K562 (cell line): ENCODE measurements at regions not wholly inside any gene's neighbourhood (a gene's known extent, or its start where the extent isn't known, plus 50 kb on each side); places are given as distances from the start of the nearest gene placed in this dataset.

Experiments
- ATAC-seq: fragments of 200-7000 bp; cut with Tn5 transposase; 3 replicates; pipeline ENCODE4 v1.9.1; 2020; ENCODE audit warnings: moderate library complexity
- BruUV-seq: library from RNA; stranded (reverse); fragments of 400-500 nt; replicated peaks from 2 replicates; lab custom pipeline; 2021; lab: Mats Ljungman, UMichigan
- CTCF ChIA-PET: fragments of 300-600 bp; formaldehyde crosslinking; extraction: SDS; loops from one replicate; lab custom pipeline; 2021; ENCODE audit warnings: low intra/inter-chr PET ratio; lab: Yijun Ruan, JAX
- POLR2A ChIA-PET: fragments of 300-600, 350-650 bp; sonication (Branson Sonifier 250); formaldehyde crosslinking; extraction: SDS; loops from one replicate; lab custom pipeline; 2021; ENCODE audit warnings: antibody characterized with exemption, inconsistent platforms; lab: Yijun Ruan, JAX
- DNase-seq, 4 experiments: peaks; one replicate each; pipeline versions ENCODE4 v3.0.0 to v3.0.0-alpha.2; 2011 to 2018; ENCODE audit warnings: low spot score in 3 of 4, mixed read lengths in 3 of 4; ENCODE audit errors: extremely low read depth in 1 of 4
- FAIRE-seq: peaks from 2 replicates; lab custom pipeline; 2011; peaks lifted over from hg19 to GRCh38; lab: Jason Lieb, UNC
- H2AFZ ChIP-seq: 2 replicates; pipeline ENCODE4 v1.6.0; 2011; ENCODE audit warnings: low read depth, low read length, control low read depth, inconsistent platforms
- H3K27ac ChIP-seq: fragments of 200-600 bp; 3 replicates; pipeline ENCODE4 v1.8.0; 2011; ENCODE audit warnings: low read depth, mild to moderate bottlenecking, control low read depth, inconsistent platforms, low read length, moderate library complexity, mixed read lengths; ENCODE audit errors: extremely low read depth
- H3K27me3 ChIP-seq, 2 experiments: fragments of 300-600 bp in 1 of 2; 2 replicates in 1 of 2; 3 replicates in 1 of 2; pipeline versions ENCODE4 v1.6.0 to v1.8.0; 2011; ENCODE audit warnings: inconsistent platforms in 2 of 2, low read length in 2 of 2, mild to moderate bottlenecking in 1 of 2, mixed read lengths in 1 of 2, moderate library complexity in 1 of 2; ENCODE audit not compliant: control insufficient read depth in 2 of 2, insufficient read depth in 2 of 2
- H3K36me3 ChIP-seq: fragments of 300-600 bp; 3 replicates; pipeline ENCODE4 v1.8.0; 2011; ENCODE audit warnings: mild to moderate bottlenecking, low read length, inconsistent platforms; ENCODE audit not compliant: control insufficient read depth, insufficient read depth
- H3K4me1 ChIP-seq, 2 experiments: fragments of 200-600 bp in 1 of 2; replicated peaks in 1 of 2; 2 replicates in 1 of 2; 3 replicates in 1 of 2; pipeline versions ENCODE4 v1.5.1 to v1.8.0; 2011; ENCODE audit warnings: inconsistent platforms in 2 of 2, low read length in 2 of 2, mild to moderate bottlenecking in 1 of 2, mixed read lengths in 1 of 2, moderate library complexity in 1 of 2; ENCODE audit not compliant: control insufficient read depth in 2 of 2, insufficient read depth in 2 of 2
- H3K4me2 ChIP-seq: 2 replicates; pipeline ENCODE4 v1.6.1; 2011; ENCODE audit warnings: low read length, control low read depth, inconsistent platforms, mixed read lengths; ENCODE audit not compliant: insufficient read depth
- H3K4me3 ChIP-seq: fragments of 200-600 bp; sonication (generic), shearing (Covaris generic); 2 replicates; pipeline ENCODE4 v1.5.1; 2016; ENCODE audit warnings: control low read depth, inconsistent platforms
- H3K79me2 ChIP-seq: fragments of 200-600 bp; 3 replicates; pipeline ENCODE4 v1.8.0; 2011; ENCODE audit warnings: low read length, inconsistent platforms; ENCODE audit not compliant: control insufficient read depth, insufficient read depth
- H3K9ac ChIP-seq, 2 experiments: 2 replicates each; pipeline versions ENCODE4 v1.6.0 to v1.6.1; 2011; ENCODE audit warnings: low read depth in 2 of 2, low read length in 2 of 2, control low read depth in 1 of 2, inconsistent platforms in 1 of 2, mild to moderate bottlenecking in 1 of 2, mixed read lengths in 1 of 2; ENCODE audit not compliant: insufficient read depth in 1 of 2
- H3K9me1 ChIP-seq: one replicate; pipeline ENCODE4 v1.6.0; 2011; ENCODE audit warnings: inconsistent platforms, mild to moderate bottlenecking, low read length, moderate library complexity; ENCODE audit not compliant: control insufficient read depth, insufficient read depth
- H3K9me3 ChIP-seq: replicated peaks from 2 replicates; pipeline ENCODE4 v1.5.1; 2011; ENCODE audit warnings: low read depth, low read length, inconsistent platforms; ENCODE audit not compliant: control insufficient read depth, insufficient read depth
- H4K20me1 ChIP-seq: replicated peaks from 2 replicates; pipeline ENCODE4 v1.6.1; 2011; ENCODE audit warnings: low read length, inconsistent platforms, mixed read lengths; ENCODE audit not compliant: control insufficient read depth, insufficient read depth
- DIDO1 ChIP-seq: fragments of 450-650 bp; IDR thresholded peaks from 2 replicates; pipeline ENCODE4 v1.6.1; 2016; ENCODE audit warnings: low read depth, missing biosample characterization, missing genetic modification characterization
- EZH2 ChIP-seq: IDR thresholded peaks from 2 replicates; pipeline ENCODE4 v1.6.1; 2012; ENCODE audit warnings: low read depth, mild to moderate bottlenecking, inconsistent platforms, low read length, borderline replicate concordance
- MEF2A ChIP-seq: IDR thresholded peaks from 2 replicates; pipeline ENCODE4 v1.6.1; 2011; ENCODE audit warnings: low read depth, mild to moderate bottlenecking, low read length, moderate library complexity; ENCODE audit not compliant: control insufficient read depth
- NCOA1 ChIP-seq: fragments of 450-650 bp; IDR thresholded peaks from 2 replicates; pipeline ENCODE4 v1.6.1; 2016; ENCODE audit warnings: low read depth
- NFXL1 ChIP-seq: fragments of 450-650 bp; formaldehyde crosslinking; IDR thresholded peaks from 2 replicates; pipeline ENCODE4 v1.4.0; 2021; ENCODE audit warnings: mild to moderate bottlenecking
- PHTF2 ChIP-seq: fragments of 250-450 bp; sonication (Bioruptor Pico); IDR thresholded peaks from 2 replicates; pipeline ENCODE4 v1.5.0; 2021; ENCODE audit warnings: mild to moderate bottlenecking
- SIN3B ChIP-seq: fragments of 450-650 bp; IDR thresholded peaks from 2 replicates; pipeline ENCODE4 v1.6.1; 2017; ENCODE audit warnings: low read depth, mild to moderate bottlenecking, moderate library complexity
- SMARCC2 ChIP-seq: fragments of 450-650 bp; IDR thresholded peaks from 2 replicates; pipeline ENCODE4 v1.6.1; 2017; ENCODE audit warnings: antibody characterized with exemption, moderate library complexity, mild to moderate bottlenecking, low read depth
- ZBTB43 ChIP-seq: sonication (generic); formaldehyde crosslinking; IDR thresholded peaks from 2 replicates; pipeline ENCODE4 v1.8.0; 2023; ENCODE audit warnings: mild to moderate bottlenecking, missing genetic modification reagents
- ZBTB8A ChIP-seq: fragments of 450-650 bp; IDR thresholded peaks from 2 replicates; pipeline ENCODE4 v1.6.1; 2018; ENCODE audit warnings: mild to moderate bottlenecking, moderate library complexity; ENCODE audit not compliant: partially characterized antibody
- ZNF12 ChIP-seq: sonication (generic); formaldehyde crosslinking; IDR thresholded peaks from 2 replicates; pipeline ENCODE4 v1.4.0; 2020; ENCODE audit warnings: mild to moderate bottlenecking, missing genetic modification reagents
- ZNF354B ChIP-seq: fragments of 250-450 bp; sonication (Bioruptor Pico); IDR thresholded peaks from 2 replicates; pipeline ENCODE4 v1.4.0; 2020
- WGBS: fragments of 100-300 bp; shearing (Covaris generic); methylation state at CpG from one replicate; pipeline ENCODE4 v1.1.6; 2016; ENCODE audit warnings: low coverage, mixed read lengths; ENCODE audit not compliant: insufficient coverage; ENCODE audit errors: missing lambda C conversion rate; 5-methylcytosine and 5-hydroxymethylcytosine counted together
- in situ Hi-C: fragments of 300-500 bp; cut with MboI; formaldehyde crosslinking; loops from 4 replicates; pipeline ENCODE4 v1.15.0; 2018; ENCODE audit warnings: inconsistent platforms, mixed read lengths
- intact Hi-C: fragments of 100-400 bp; cut with micrococcal nuclease; formaldehyde crosslinking; loops from 2 replicates; pipeline ENCODE4 v1.14.2; 2022
- TF ChIP-seq, protein P1 (sequence below): fragments of 250-450 bp; sonication (Bioruptor Pico); IDR thresholded peaks from 2 replicates; pipeline ENCODE4 v1.5.0; 2022; ENCODE audit warnings: mild to moderate bottlenecking

DNA sequence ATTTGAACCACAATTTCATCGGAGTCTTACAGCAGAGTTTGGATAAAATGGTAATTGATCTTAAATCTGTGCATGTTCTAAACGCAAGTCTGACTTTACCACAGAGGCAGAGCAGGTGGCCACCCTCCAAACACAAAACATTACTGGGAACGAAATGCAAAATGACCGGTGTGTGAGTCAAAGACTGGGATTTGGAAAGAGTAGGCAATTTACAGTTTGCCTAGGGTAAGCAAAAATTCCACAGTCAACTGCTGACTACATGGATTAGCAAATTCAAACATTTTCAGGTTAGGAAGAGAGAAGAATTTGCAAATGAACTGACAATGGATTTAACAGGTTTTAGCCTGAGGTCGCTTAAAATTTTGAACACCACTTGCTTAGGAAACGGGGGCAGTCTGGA is 444.4 kb downstream of the HDGFL1 start:
- H2AFZ ChIP-seq: no peak overlapping the region

GRCh38 chr6:23016696-23017095 is 447.3 kb downstream of the HDGFL1 start:
- Histone ChIP-seq H3K27me3 (no peaks in the 10 kb centered on the region), H3K9me3 (no peaks in the 10 kb centered on the region), H3K4me3 (no peak overlapping the region)
- CTCF ChIA-PET: no interaction called here
- intact Hi-C loops: no loop called here
- no TSS peak for BruUV-seq
- TF ChIP-seq NCOA1 (no peak), ZBTB8A (no peak), DIDO1 (tag) (no peak), NFXL1 (CRISPR knock-in tag) (no peak), PHTF2 (CRISPR knock-in tag) (no peak), ZNF354B (CRISPR knock-in tag) (no peak), MEF2A (no peak), ZBTB43 (CRISPR knock-in tag) (no peak), ZNF12 (no peak), SIN3B (no peak), SMARCC2 (no peak)
- TF ChIP-seq, protein P1, sequence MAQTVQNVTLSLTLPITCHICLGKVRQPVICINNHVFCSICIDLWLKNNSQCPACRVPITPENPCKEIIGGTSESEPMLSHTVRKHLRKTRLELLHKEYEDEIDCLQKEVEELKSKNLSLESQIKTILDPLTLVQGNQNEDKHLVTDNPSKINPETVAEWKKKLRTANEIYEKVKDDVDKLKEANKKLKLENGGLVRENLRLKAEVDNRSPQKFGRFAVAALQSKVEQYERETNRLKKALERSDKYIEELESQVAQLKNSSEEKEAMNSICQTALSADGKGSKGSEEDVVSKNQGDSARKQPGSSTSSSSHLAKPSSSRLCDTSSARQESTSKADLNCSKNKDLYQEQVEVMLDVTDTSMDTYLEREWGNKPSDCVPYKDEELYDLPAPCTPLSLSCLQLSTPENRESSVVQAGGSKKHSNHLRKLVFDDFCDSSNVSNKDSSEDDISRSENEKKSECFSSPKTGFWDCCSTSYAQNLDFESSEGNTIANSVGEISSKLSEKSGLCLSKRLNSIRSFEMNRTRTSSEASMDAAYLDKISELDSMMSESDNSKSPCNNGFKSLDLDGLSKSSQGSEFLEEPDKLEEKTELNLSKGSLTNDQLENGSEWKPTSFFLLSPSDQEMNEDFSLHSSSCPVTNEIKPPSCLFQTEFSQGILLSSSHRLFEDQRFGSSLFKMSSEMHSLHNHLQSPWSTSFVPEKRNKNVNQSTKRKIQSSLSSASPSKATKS (CRISPR knock-in tag): no peak
- TF ChIP-seq, all 486 proteins: peak for 0
- Histone ChIP-seq H3K9ac (no peak overlapping the region), H2AFZ (no peak overlapping the region), H3K36me3 (no peaks in the 10 kb centered on the region), H3K27ac (no peak overlapping the region), H3K4me1 (no peaks in the 10 kb centered on the region), H3K4me2 (no peak overlapping the region), H3K9me1 (no peaks in the 10 kb centered on the region), H3K79me2 (no peaks in the 10 kb centered on the region), H4K20me1 (no peaks in the 10 kb centered on the region)
- in situ Hi-C loops: no loop called here
- no peak for FAIRE-seq
- DNase-seq: no peak
- no peak for ATAC-seq
- 0% methylated on average over 2 of the region's 2 CpGs for WGBS
- POLR2A ChIA-PET: no interaction called here

More for the DNA sequence above, 444.4 kb downstream of the HDGFL1 start:
- in situ Hi-C loops: no loop called here
- no peak overlapping the region for H3K9ac ChIP-seq
- H3K4me3 ChIP-seq: no peak overlapping the region
- ATAC-seq (no peak), FAIRE-seq (no peak)
- H3K4me1 ChIP-seq: no peaks in the 10 kb centered on the region
- H3K9me3 ChIP-seq: no peaks in the 10 kb centered on the region; the same call in 1 of the 2 replicates
- CTCF ChIA-PET: no interaction called here
- no peak overlapping the region for H3K27ac ChIP-seq
- H4K20me1 ChIP-seq: no peaks in the 10 kb centered on the region
- H3K36me3 ChIP-seq: no peaks in the 10 kb centered on the region
- TF ChIP-seq EZH2: no peak
- TF ChIP-seq, all 486 proteins: peak for 0
- Histone ChIP-seq H3K27me3 (no peaks in the 10 kb centered on the region), H3K4me2 (no peak overlapping the region), H3K79me2 (no peaks in the 10 kb centered on the region), H3K9me1 (no peaks in the 10 kb centered on the region)
- BruUV-seq: no TSS peak
- intact Hi-C loops: no loop called here
- DNase-seq: no peak
- POLR2A ChIA-PET: no interaction called here
- WGBS: under 1% methylated on average over 6 of the region's 6 CpGs
